HG03097 (cell line): ENCODE measurements at regions not wholly inside any gene's neighbourhood (a gene's known extent, or its start where the extent isn't known, plus 50 kb on each side); places are given as distances from the start of the nearest gene placed in this dataset.

Experiments
- ATAC-seq: cut with Tn5 transposase; IDR thresholded peaks from one replicate; pipeline ENCODE4 v1.9.1; 2021; ENCODE audit not compliant: unreplicated experiment, low FRiP score

DNA sequence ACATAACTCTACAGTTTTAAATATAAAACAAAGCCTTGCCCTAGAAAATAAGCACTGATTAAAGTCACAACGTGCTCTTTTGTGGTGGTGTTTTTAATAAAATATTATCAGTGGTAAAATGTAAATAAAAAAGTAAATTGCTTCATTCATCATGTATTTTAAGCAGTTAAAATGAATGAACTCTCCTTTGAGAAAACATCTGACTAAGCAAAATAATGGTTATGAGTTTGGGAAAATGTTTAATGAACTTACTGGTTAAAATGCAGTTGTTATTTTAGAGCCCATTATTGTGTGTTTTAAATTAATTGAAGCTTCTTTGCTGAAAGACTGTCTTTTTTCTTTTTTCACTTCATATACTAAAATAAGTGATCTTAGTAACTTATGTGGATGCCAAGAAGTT is 1007.5 kb upstream of the ARRDC3 start:
- no peak for ATAC-seq

DNA sequence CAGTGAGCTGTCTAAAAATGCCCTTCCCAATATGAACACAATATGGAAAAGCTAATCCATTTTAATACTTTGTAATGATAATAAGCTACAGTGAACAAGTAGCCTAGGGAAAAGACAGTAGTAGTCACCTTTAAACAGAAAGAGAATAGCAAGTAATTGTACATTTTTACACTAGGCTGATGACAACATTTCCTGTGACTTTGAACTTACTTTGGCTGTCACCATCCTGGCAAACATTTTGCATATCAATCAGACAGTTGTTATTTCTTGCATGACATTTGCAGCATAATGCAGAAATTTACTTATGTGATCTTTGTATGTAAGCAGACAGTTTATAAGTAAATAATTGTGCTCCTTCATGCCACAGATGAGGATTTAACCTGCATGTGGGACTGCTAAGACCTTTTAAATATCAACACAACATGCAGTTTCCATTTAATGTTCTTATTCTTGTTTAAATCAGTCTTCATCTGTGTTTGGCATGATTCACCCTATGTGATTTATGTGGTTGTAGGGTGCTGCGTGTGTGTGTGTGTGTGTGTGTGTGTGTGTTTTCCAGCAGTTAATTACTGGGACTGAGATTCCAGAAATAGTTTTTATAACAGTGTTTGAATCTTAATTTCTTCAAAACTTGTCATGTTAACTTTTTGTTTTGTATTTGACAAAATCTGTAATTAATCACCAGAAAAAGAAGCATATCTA is 997.1 kb upstream of the ARRDC3 start:
- no peak for ATAC-seq

DNA sequence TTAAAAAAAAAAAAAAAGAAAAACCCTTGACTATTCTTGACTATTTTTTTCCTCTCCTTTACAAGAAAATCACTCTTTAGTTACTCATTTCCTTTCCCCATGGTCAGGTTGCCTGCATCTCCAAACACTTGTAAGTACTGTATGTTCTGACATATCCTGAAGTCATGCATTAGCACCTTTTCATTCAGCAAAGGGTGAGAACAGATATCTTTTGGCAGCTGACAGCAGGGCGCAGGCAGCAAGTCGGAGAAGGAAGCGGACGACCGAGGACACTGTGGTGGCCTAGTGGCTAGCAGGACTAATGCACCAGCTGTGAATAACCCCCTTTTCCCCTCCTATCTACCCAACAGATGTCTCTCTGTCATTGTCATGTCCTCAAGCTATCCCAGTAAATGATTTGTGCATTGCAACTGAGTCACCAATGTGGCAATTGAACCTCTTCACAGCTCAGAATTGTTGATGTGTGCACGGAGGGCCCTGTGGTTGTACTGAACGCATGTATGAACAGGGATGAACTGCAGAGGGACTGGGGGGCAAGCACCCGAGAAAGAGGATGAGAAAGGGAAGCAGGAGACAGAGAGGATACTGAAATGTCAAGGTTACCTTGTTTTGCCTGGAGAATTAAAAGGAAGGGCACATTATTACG is 996.0 kb upstream of the ARRDC3 start:
- ATAC-seq = no peak

DNA sequence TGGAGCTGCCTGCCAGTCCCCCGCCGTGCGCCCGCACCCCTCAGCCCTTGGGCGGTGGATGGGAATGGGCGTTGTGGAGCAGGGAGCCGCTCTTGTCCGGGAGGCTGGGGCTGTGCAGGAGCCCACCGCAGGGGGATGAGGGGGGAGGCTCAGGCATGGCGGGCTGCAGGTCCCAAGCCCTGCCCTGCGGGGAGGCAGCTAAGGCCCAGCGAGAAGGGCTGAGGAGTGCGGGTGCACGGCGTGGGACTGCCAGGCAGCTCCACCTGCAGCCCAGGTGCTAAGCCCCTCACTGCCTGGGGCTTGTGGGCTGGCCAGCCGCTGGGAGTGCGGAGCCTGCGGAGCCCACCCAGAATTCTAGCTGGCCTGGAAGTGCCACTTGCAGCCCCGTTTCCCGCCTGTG is 991.7 kb upstream of the ARRDC3 start:
- no peak for ATAC-seq

DNA sequence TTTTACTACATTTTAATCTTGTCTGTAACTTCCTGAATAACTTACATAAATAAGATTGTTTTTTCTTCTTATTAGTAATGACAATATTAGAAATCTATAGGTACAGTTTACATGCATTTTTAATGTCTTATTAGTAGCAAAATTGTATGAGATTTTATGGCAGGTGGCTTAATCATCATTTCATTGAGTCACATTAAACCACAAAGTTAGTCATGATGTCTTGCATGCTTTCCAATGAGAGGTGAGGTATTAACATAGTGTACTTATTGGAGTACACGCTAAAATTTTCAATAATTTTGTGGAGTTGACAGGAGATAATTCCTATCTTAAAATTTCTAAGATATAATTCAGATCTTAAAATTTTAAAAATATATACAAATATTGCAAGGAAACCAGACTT is 989.6 kb upstream of the ARRDC3 start:
- ATAC-seq = no peak

DNA sequence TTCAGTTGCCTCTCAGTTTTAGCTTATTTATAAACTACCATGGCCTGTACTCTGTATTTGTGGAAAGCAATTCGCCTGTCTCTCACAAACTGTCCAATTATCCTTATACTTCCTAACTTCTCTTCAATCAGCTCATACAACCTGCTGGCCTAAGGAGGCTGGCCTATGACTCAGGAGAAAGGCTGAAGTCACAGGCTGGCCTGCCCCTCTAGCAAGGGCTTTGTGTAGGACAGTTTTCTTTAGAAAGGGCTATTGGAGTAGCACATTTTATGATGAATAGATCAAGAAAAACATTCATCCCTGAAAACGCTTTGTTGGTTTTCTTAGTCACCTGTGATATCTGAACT is 988.7 kb upstream of the ARRDC3 start:
- no peak for ATAC-seq

DNA sequence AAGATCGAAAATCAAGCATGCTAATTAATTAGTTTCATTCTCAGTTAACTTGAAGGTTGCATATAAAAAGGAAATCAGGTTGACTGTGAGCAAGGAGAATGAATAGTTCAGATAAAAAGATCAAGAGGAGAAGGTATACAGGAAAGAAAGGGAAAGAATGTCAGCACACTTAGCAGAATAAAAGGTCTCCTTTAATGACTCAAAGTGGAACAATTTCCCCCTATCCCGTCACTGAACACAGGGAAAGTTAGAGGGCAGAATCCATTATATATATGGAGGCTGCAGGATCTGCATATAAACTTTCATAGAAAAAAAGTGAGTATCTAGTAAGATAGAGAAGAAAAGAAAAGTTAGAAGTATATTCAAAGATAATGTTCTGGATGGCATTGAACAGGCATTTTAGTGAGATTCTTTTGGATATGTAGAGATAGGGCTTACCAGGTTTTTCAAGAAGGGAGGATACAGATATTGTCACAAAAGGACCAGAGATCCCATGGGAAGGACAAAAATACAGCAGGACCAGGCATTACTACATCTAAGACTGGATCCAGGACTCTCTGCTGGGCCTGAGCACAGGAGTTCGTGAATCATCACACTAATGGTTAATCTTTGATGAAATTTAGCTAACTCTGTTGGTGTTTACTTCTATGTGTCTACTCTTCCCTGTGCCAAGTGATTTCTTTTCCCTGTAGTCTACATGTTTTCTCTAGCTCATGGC is 988.2 kb upstream of the ARRDC3 start:
- ATAC-seq = no peak

DNA sequence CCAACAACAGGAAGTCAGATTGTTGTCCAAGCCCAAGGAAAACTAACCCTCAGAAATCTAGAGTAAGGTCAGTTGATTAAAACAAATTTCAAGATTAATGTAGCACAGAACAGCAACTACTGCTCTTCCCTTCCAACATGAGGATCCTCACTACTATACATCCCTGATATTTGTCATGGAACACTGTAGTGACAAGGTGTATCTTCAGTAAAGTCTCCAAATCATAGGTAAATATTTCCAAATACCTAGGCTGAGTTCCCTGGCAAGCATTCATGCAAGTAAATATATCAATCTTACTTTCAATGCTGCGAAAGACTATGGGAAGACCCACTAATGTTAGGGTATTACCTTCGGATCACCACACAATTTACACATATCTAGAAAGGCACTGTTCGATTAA is 986.9 kb upstream of the ARRDC3 start:
- no peak for ATAC-seq

DNA sequence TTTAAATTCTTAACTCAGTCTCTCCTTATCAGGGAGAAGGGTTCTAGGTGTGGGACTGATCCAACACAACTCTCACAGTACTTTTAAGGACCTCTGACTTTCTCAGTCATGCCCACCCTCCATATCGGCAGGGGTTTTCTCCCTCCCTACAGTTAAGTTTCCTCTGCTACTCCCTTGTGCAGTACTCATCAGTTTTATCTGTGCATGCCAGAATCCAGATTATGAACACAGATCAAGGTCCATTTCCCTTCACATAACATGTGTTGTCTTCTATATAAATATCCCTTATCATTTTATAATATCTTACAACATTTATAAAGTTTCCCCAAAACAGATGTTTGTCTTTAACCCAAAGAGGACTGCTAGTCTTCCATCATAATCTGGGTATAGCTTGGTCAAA is 986.5 kb upstream of the ARRDC3 start:
- no peak for ATAC-seq

DNA sequence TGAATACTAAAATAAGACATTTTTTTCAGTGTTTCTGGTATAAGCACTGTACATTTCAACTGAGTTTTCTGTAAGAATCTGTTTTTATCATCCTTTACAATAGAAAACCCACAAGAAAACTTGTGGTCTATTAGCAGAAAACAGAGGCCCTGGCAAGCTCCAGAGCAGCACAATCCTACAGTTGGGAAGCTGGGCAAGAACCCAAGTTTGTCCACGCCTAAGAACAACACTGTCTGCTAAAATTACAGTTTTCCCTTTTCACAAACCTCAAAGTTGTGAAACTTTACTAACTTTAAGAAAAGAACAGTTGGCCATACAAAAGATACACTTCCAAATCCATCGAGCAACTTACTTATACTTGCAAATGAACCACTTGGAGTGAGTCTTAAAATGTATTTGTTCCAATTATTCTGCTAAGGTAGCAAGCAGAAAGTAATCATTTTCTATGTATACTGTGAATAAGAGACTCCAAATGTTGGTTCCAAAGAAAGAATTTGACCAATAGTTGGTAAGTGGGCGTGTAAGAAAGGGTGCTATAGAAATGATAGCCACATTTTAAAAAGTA is 982.0 kb upstream of the ARRDC3 start:
- no peak for ATAC-seq

DNA sequence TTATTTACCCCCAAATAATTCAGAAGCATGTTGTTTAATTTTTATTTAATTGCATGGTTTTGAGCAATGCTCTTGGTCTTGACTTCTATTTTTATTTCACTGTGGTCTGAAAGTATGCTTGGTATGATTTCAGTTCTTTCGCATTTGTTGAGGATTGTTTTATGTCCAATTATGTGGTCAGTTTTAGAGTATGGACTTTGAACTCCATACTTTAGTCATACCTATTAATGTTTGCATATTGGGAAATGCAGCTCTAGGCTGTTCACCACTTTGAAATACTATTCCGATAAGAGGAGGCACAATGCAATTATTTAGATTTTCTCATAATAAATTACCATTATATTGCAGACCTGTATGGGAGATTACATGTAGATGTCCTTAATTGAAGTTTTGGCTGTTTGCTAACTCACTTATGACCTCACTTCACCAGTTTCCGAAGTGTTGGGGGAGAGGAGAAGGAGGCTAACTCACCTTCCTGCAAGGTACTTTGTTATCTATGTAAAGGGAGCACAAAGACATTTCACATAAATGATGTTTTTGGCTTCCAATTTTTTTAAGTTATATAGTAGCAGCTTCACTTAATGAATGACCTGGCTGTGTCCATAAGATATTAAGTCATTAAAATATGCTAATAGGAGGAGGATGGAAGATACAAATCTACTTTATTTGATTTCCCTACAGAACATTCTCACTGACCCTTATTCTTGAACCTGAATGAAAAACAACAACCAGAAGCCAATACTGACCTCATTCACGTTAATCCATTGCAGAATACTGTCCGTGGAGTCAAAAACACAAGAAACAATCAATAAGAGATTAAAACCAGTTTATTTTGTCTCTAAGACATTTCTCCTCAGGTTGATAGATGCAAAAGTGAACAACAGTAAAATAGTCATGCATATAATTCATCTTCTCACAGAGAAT is 970.3 kb upstream of the ARRDC3 start:
- ATAC-seq = no peak

DNA sequence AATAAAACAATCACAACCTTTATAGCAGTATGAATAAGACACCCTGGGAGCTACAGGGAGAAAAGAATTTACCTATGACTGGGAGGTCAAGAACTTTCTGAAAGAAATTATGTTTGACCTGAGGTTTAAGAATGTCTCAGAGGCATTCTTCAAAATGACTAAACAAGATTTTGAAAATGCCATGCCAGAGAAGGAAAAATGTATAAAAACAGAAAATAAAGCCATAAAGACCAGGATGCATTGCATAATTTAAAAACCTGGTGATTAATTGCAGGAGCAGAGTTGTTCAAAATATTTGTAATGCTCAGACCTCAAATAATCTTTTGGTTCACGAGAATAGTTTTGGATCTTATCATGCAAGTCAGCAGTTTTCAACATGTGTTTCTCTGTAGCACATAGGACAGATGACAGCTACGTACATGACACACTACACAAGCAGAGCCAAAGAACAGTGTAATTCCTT is 954.7 kb upstream of the ARRDC3 start:
- ATAC-seq = no peak

DNA sequence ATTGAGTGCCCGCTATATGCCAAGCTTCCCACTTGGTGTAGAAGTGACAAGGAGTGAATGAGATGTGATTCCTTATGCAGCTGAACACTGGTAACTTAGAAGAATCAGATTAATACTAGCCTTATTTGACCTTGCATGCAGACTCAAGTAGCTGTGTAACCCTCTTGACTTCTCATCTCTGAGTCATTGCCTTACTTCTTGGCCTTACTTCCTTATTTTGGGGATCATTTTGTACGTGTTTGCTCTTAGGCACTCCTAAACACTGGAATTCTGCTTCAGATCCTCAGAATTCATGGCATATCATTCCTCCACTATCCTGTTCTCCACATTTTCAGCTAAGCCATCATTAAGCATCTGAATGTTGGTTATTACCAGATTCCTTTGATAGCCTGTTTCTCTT is 948.9 kb upstream of the ARRDC3 start:
- ATAC-seq = no peak

DNA sequence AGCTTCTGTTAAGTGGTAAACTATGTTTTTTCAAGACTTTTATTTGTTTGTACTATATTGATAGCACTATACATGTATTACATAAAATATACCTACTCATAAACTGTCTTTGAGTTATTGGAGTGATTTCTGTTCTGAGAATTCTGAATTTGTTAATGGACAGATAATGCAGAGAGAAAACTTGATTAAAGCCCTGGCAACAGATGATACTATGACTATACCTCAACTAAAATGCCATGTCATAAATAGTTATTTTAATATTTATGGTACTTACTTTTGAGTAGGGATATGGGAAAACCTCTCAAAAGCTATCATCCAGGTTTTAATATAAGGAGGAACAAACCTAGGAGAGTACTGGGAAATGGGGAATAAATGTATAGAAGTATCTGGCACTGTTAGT is 947.2 kb upstream of the ARRDC3 start:
- no peak for ATAC-seq

DNA sequence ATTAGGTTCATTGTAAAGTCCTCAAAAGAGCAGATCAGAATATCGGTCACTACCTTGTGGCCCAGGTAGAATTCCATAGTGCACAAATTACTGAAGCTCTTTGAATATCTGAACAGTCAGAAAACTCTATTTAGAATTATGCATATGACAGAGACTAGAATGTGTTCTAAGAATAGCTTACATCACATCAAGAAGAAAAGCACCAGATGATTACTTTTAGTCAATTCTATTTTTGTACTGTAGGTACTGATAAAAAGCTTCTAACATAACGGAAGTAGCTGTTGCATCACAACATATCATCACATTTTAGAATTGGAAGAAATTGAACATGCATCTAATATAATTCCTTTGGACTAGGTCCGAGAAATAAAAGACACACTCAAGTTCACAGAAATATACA is 946.6 kb upstream of the ARRDC3 start:
- no peak for ATAC-seq

DNA sequence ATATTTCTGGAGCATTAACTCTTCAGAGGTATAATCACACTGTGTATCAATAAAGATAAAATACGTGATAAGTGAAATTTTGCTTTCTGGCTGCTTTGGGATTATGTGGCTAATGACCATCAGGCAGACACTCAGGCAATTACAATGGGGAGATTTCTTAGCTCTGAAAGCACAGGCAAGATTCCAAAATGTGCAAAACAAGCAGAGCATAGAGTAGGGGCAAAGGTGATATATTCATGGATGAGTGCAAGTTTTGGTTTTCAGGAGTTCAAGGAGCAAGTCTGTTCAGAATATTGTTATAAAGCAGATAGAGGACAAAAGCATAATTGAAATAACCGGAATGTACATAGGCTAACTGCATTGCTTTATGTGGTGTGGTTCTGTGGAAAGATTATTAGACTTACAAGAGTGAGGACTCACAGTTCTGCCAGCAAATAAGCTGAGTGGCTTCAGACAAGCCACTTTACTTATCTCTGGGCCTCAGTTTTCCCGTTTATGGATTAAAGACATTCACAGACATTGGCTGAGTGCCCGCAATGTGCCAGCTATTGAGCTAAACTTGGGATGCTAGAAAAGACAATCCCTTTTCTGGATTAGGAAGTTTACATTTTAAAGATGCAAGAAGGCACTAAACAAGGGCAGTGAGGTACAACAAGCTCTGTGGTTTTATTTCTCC is 945.6 kb upstream of the ARRDC3 start:
- no peak for ATAC-seq

DNA sequence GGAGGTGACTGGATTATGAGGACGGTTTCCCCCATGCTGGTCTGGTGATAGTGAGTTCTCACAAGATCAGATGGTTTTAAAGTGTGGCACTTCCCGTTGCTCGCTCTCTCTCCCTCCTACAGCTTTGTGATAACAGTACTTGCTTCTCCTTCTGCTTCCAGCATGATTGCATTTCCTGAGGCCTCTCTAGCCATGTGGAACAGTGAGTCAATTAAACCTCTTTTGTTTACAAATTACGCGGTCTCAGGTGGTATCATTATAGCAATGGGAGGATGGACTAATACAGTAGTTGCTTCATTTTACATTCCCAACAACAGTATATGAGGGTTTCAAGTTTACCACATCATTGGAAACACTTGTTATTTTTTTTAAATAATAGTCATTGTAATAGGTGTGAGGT is 937.3 kb upstream of the ARRDC3 start:
- ATAC-seq = no peak

DNA sequence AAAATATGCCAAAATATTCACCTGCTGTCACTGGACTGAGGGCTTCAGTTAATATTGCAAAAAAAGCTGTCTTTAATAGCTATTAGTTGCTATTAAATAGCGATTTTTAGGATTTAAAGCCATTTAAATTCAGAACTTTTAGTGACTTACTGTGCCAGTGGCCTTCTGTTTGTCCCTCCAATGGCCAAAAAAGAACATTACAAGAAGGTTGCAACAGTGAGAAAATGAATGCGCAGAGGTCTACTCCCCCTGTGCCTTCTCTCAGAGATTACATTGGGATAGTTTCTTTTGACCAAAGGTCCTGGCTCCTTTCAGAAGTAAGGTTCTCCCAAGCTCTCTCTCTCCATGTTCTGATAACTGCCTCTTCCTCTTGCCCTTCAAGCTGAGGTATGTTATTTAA is 930.3 kb upstream of the ARRDC3 start:
- no peak for ATAC-seq

DNA sequence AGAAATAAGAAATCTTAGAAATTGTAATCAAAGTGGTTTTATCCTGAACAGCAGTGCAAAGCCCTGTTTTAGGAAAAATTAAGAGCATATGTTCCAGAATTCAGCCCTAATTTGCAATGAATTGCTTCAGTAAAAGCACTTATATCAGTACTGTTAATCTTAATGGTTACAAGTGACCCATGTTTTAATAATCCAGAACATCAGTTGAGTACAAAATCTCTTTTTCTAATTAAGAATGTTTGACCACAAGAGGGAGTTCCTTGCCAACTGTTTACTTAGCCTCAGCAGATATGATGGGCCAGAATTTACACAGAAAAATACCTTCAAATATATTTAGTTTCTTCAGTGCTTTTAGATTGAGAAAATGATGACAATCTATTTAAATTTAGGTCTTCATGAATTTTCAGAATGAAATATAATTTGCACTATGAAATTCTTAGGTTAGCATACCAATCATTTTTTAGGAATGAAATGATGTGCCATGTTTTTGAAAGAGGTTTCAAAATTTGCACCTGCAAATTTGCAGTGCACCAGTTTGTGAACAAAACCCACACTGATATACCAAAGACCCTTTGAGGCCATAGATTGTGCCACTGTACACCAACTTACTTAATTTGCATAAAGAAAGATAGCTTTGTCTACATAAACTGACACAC is 926.3 kb upstream of the ARRDC3 start:
- ATAC-seq = no peak

DNA sequence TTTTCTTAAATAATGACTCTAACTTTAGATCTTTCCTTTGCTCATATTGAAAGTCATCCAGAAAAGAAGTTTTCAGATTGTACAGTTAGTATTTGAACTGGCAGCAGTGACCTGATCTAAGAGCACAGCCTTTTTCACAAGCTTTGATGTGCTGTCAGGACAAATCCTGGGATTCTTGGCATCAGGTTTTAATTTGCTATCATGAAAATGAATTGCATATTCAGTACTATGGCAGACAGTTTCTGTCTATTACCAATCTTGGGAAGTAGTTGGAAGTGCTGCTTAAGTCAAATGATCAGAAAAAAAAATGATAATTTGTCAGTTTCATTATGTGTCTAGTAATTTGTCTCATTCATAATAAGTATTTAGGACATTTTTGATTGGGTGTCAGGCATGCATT is 925.6 kb upstream of the ARRDC3 start:
- ATAC-seq = no peak
